HUDEP-2 (cell line): ENCODE measurements at regions not wholly inside any gene's neighbourhood (a gene's known extent, or its start where the extent isn't known, plus 50 kb on each side); places are given as distances from the start of the nearest gene placed in this dataset.

Experiments used
- DNase-seq, 76 experiments: peaks; one replicate each; lab custom pipeline; 2025; ENCODE audit not compliant: unreplicated experiment in 76 of 76; lab: John Stamatoyannopoulos, UW

- DNase-seq, result no peak
Measured at GRCh38 chr16:87131061-87131995, 185.9 kb downstream of the C16orf95 start.

GRCh38 chr16:87131996-87132345 lies 185.2 kb downstream of the C16orf95 start:
- no peak for DNase-seq

- DNase-seq, result no peak
Measured at GRCh38 chr16:87132361-87133014, 184.7 kb downstream of the C16orf95 start.

DNA sequence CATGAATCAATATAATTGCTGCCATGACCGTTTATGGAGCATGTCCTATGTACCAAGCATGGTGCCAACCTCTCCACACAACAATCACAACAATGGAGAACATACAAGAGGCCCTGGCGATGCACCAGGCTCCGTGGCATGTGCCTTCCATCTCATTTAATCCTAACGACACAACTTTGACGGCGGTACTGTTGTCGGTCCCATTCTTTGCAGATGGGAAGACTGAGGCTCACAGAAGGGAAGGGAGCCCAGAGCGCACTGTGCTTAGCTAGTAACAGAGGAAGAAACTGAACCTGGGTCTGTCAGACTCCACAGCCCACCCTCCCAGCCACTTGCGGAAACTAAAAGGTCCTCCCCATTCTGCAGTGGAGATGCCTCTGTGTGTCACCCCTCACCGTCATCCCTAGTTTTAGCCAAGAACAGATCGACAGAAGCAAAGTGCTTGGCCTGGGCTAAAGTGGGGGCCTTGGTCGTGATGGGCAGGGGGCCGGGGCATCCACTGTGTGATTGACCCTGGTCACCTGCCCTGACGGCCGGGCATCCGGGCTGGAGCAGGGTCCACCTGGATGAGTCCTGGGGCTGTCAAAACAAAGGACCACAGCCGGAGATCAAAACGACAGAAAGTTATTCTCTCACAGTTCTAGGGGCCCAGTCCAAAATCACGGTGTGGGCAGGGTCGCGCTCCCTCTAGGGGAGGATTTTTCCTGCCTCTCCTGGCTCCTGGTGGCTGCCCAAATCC lies 183.9 kb downstream of the C16orf95 start:
- no peak for DNase-seq

GRCh38 chr16:87133966-87134627 lies 183.1 kb downstream of the C16orf95 start:
- DNase-seq, result no peak

- DNase-seq, result no peak
Measured at GRCh38 chr16:87134628-87134995, 182.6 kb downstream of the C16orf95 start.

- DNase-seq, result no peak
Measured at GRCh38 chr16:87135246-87136030, 181.8 kb downstream of the C16orf95 start.

DNA sequence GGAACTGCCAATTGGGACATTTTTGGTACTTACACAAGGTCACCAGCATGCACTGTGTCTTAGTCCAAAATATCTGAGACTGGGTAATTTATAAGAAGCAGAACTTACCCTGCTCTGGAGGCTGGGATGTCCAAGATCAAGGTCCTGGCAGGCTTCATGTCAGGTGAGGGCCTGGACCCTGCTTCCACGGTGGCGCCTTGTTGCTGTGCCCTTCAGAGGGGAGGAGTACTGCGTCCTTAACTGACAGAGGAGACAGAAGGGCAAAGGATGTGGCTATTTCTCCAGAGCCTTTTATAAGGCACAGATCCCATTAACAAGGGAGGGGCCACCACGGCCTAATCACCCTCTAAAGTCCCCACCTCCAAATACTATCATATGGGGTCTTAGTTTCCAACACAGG lies 178.9 kb downstream of the C16orf95 start:
- DNase-seq, result no peak

DNA sequence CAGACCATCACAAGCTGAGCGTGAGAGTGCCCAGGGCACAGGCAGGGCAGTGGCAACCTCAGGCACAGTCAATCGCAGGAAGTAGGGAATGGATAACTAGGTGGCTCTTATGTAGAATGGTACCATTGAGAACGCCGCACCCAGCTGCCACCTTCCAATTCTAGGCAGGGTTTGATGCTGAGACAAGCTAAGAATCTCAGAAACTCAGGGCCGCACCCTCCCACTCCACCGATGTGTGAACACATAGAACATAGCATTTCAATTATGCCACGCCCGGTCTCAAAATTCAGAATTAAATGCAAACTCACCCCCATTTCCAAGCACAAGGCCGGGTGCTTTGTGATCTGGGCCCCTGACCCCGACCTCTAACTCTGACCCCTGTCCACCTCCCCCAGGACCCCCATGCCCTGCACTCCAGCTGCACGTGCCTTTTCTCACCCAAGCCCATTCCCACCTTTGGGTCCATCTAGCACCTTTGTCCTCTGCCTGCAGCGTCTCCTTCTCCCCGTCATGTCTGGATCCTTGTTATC lies 178.4 kb downstream of the C16orf95 start:
- no peak for DNase-seq

DNA sequence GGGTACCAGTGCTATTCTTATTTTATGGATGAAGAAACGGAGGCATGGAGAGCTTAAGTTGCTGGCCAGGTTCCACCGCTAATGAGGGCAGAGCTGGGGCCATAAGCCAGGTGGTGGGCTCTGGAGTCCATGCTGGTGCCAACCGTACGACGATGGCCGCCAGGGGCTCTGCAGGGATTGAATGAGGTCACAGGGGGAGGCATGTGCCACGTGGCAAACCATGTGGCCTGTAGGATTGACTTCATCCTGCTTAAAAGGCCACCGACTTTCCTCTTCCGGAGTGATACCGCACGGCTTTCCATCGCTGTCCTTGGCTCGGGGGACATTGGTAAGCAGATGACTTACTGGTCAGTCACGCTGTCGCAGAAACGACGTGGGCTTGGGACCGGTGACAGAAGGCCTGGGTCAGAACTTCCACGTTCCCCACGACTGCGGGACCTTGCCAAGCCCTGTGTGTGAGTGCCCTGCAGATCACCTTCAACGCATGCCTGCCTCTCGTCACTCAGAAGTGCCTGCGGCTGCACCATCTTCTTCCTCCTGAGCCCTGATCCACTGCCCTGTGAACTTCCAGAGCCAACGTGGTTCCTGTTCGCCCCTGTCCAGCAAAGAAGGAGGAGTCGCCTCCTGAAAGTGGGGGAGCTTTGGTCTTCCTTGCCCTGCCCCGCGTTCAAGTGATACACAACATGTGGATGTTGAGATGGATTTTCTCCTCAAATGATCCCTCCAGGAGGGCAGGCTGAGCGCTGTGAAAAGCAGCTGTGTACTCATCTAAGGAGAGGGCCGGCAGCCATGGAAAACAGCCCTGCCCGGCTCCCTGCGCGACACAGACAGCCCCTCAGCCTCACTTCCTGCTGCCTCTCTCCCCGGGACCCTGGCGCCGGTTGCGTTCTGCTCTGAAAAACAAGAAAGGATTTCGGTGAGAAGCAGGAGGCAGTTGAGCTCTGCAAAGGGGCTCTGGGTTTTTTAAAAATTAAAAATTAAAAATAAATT lies 176.7 kb downstream of the C16orf95 start:
- DNase-seq, result no peak

- DNase-seq, result no peak
Measured at GRCh38 chr16:87141402-87141801, 175.8 kb downstream of the C16orf95 start.

- DNase-seq, result no peak
Measured at GRCh38 chr16:87143661-87144121, 173.5 kb downstream of the C16orf95 start.

DNA sequence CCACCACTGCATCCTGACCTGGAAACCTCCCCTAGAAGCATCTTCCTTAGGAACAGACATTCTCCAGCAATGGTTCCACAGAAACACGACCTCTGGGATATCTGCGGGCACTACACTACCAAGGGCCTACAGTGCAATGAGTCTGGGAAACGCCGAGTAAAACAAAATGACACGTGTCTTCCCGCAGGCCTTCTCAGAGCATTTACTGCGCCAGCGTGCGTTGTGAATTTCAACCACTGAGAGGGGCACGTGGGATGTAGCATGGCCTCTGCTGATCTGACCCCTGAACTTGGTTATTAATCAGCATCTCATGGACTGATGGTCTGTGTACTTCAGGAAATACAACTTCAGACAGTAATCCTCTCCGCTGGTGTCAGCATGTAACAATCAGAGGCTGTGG lies 173.0 kb downstream of the C16orf95 start:
- no peak for DNase-seq

DNA sequence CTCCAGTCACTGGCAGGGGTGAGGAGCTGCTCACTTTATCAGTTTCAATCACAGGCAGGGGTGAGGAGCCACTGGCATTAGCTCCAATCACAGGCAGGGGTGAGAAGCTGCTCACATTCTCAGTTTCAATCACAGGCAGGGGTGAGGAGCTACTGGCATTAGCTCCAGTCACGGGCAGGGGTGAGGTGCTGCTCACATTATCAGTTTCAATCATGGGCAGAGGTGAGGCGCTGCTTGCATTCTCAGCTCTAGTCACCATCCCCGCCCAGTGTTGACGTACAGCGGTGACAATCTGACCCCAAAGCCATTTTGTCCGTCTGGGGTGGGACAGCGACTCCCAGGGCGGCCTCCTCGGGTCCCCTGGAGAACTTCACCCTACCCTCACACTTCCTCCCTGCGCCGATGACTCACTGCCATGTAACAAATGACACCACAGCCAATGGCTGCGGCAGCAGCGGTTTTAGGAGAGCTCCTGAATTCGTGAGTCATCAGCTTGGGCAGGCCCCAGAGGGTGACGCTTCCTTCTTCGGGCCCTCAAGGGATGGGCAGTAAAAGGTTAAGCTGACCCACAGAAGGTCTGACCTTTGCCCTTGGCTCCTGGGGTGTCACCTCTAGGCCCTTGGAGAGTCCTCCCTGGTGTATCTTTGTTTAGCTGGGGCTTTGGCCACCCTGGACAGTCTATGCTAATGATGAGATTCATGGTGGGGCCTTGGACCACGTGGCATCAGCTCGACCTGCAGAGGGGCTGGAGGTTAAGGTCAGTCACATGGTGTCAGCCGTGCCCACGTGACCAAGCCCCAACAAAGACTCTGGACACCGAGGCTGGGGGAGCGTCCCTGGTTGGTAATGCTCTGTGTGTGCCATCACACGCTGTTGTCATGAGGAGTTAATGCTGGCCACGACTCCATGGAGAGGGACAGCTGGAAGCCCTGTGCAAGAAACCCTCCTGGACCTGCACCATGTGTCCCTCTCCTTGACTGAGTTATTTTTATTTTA lies 171.7 kb downstream of the C16orf95 start:
- peak in 10 of 76 experiments; percentile 4 to 27 (median 14) for DNase-seq

GRCh38 chr16:87146676-87147075 lies 170.5 kb downstream of the C16orf95 start:
- no peak for DNase-seq

GRCh38 chr16:87149051-87149450 lies 168.1 kb downstream of the C16orf95 start:
- DNase-seq, result no peak

GRCh38 chr16:87150262-87150661 lies 166.9 kb downstream of the C16orf95 start:
- DNase-seq, result no peak
